ENCODE measurements at regions not wholly inside any gene's neighbourhood (a gene's known extent, or its start where the extent isn't known, plus 50 kb on each side); places are given as distances from the start of the nearest gene placed in this dataset.

DNA sequence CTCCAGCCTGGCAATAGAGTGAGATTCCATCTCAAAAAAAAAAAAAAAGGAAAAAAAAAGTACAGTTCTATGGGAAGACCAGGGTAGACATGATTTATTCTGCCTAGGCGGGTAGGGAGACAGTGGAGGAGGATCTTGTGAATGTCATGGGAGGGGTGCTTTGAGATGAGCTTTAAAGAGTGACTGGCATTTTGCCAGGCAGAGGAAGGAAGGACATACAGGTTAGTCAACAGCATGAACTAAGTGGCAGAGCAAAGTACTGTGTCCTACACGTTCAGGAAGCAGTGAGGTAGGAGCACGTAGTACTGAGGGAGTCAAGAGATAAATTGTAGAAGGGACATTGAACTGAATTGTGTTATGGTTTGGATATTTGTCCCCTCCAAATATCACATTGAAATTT is 451.5 kb downstream of the TOX3 start:
- Histone ChIP-seq H3K36me3 (replicated peaks in 1 of 2; ENCODE audit: insufficient read depth in 1 of 2, low read depth in 2 of 2) (no peaks in the 10 kb centered on the region), H3K4me3 (no peak overlapping the region), H3K4me1 (peaks cover 7% of the 10 kb centered on the region), H3K9me3 (no peaks in the 10 kb centered on the region), H3K27me3 (no peaks in the 10 kb centered on the region), H3K27ac (no peak overlapping the region)
- intact Hi-C loops (cut with DNase I): no loop called here
- DNase-seq (no peak), ATAC-seq (no peak)
- WGBS, 2 donors: 74 to 85% methylated on average over 3 of the region's 3 CpGs
- no peak for TF ChIP-seq CTCF (IDR thresholded peaks at IDR 0.05)

GRCh38 chr16:52092126-52092525 is 454.8 kb downstream of the TOX3 start:
- DNase-seq (no peak), ATAC-seq (no peak)
- TF ChIP-seq CTCF (IDR thresholded peaks at IDR 0.05): no peak
- no peak for TF ChIP-seq POLR2A (IDR thresholded peaks at IDR 0.05)
- Histone ChIP-seq H3K27ac (no peak overlapping the region), H3K9me3 (no peaks in the 10 kb centered on the region), H3K4me3 (no peak overlapping the region), H3K27me3 (no peaks in the 10 kb centered on the region), H3K36me3 (replicated peaks in 1 of 2; ENCODE audit: insufficient read depth in 1 of 2, low read depth in 2 of 2) (no peaks in the 10 kb centered on the region), H3K4me1 (no peaks in the 10 kb centered on the region)
- intact Hi-C loops (cut with DNase I): no loop called here
- WGBS, 2 donors: 77 to 78% methylated on average over 3 of the region's 3 CpGs

DNA sequence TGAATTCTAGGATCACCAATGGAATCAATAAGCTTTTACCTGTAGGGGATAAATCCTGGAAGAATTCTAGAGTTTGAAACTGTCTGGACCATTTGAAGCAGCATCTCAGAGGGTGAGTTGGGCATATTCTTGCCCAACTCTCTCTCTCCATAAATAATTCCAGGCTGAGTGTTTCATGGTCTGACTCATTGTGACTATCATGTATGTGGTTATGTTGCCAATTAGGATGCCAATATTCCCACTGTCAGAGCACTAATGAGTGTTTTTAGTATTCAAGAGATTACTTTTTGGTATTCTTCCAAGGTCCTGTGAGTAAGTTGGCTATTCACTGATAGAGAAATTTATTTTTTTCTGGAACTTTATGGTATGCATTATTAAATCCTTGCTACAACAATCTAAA is 456.9 kb downstream of the TOX3 start:
- no peaks in the 10 kb centered on the region for H3K36me3 ChIP-seq (replicated peaks in 1 of 2; ENCODE audit: insufficient read depth in 1 of 2, low read depth in 2 of 2)
- ATAC-seq (no peak), DNase-seq (no peak)
- no peak overlapping the region for H3K4me3 ChIP-seq
- intact Hi-C loops (cut with DNase I): no loop called here
- H3K4me1 ChIP-seq: no peaks in the 10 kb centered on the region
- H3K27me3 ChIP-seq: no peaks in the 10 kb centered on the region
- H3K27ac ChIP-seq: no peak overlapping the region
- H3K9me3 ChIP-seq: no peaks in the 10 kb centered on the region
- TF ChIP-seq POLR2A (IDR thresholded peaks at IDR 0.05): no peak
- TF ChIP-seq CTCF (IDR thresholded peaks at IDR 0.05): no peak

- Histone ChIP-seq H3K9me3 (no peaks in the 10 kb centered on the region), H3K27ac (no peak overlapping the region), H3K4me3 (no peak overlapping the region), H3K36me3 (replicated peaks in 1 of 2; ENCODE audit: insufficient read depth in 1 of 2, low read depth in 2 of 2) (no peaks in the 10 kb centered on the region), H3K4me1 (no peaks in the 10 kb centered on the region), H3K27me3 (no peaks in the 10 kb centered on the region)
- intact Hi-C loops (cut with DNase I): no loop called here
- DNase-seq (no peak), ATAC-seq (no peak)
- 71 to 96% methylated on average over 1 of the region's 1 CpG for whole genome bisulfite sequencing, 2 donors
- TF ChIP-seq CTCF (IDR thresholded peaks at IDR 0.05) (no peak), POLR2A (IDR thresholded peaks at IDR 0.05) (no peak)
Observed at GRCh38 chr16:52089476-52089875, 457.5 kb downstream of the TOX3 start.

GRCh38 chr16:52086901-52087300 is 460.0 kb downstream of the TOX3 start:
- WGBS, 2 donors: 47 to 53% methylated on average over 1 of the region's 1 CpG
- ATAC-seq: no peak
- DNase-seq: no peak
- TF ChIP-seq POLR2A (IDR thresholded peaks at IDR 0.05): no peak
- no peak for TF ChIP-seq CTCF (IDR thresholded peaks at IDR 0.05)
- H3K27me3 ChIP-seq: no peaks in the 10 kb centered on the region
- H3K36me3 ChIP-seq (replicated peaks in 1 of 2; ENCODE audit: insufficient read depth in 1 of 2, low read depth in 2 of 2): no peaks in the 10 kb centered on the region
- intact Hi-C loops (cut with DNase I): no loop called here
- no peak overlapping the region for H3K27ac ChIP-seq
- H3K9me3 ChIP-seq: no peaks in the 10 kb centered on the region
- no peaks in the 10 kb centered on the region for H3K4me1 ChIP-seq
- H3K4me3 ChIP-seq: no peak overlapping the region
